ENCODE measurements at regions not wholly inside any gene's neighbourhood (a gene's known extent, or its start where the extent isn't known, plus 50 kb on each side); places are given as distances from the start of the nearest gene placed in this dataset.

DNA sequence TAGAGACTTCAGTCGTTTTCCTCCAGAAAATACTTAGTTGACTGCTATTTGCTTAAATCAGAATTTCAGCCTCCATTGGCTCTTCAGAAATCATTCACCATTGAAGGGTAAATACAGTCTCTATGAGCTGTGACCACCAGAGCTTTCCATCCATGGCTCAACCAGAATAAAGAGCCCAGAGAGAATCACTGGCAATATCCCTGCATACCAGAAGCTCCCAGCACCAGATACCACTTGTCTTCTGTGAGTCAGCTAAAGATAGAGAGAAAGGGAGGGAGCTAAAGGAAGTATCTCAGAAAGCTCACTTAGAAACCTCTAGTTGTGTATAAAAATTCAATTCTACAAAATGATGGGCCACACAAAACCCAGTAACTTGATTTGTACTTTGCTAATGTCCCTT is 115.2 kb upstream of the TMCO5A start:
- TF ChIP-seq, protein P1, sequence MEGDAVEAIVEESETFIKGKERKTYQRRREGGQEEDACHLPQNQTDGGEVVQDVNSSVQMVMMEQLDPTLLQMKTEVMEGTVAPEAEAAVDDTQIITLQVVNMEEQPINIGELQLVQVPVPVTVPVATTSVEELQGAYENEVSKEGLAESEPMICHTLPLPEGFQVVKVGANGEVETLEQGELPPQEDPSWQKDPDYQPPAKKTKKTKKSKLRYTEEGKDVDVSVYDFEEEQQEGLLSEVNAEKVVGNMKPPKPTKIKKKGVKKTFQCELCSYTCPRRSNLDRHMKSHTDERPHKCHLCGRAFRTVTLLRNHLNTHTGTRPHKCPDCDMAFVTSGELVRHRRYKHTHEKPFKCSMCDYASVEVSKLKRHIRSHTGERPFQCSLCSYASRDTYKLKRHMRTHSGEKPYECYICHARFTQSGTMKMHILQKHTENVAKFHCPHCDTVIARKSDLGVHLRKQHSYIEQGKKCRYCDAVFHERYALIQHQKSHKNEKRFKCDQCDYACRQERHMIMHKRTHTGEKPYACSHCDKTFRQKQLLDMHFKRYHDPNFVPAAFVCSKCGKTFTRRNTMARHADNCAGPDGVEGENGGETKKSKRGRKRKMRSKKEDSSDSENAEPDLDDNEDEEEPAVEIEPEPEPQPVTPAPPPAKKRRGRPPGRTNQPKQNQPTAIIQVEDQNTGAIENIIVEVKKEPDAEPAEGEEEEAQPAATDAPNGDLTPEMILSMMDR (IDR thresholded peaks at IDR 0.05), result no peak
- no peak overlapping the region for H3K4me3 ChIP-seq

DNA sequence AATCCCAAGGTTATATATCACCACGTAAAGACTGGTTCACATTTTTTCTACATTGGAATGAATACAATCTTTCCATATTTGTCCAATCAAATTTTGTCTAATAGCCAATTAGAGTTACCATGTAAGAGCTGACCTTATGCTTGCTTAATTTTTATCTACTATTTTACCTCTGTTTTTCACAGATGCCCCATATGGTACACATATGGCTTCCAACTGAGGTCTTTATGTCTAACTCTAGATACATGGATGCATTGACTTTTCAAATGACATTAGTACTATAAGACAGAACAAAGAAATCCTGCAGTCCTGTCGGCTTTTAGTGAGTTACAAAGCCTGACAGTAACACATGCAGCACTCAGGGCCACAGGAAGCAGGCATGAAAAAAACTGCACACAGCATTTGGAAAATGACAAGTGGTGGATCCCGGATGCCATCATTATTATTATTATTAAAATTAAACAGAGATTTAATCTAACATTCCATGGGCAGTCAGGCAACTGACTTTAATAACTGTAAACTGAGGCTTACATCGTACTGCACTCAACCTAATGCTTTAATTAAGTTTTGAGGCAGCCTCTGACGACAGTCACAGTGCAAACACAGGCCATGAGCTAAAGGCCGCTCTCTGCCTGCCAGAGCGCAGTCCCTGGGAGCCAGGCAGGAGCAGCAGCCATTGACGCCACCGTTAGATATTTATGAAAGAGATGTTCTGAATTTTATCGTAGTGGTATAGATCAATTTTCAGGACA is 113.9 kb upstream of the TMCO5A start:
- Histone ChIP-seq H3K4me3 (no peak overlapping the region), H3K27ac (no peak overlapping the region)
- DNase-seq (ENCODE audit: low spot score), result no peak
- TF ChIP-seq, protein P1 (IDR thresholded peaks at IDR 0.05), result no peak

More for the DNA sequence above, 115.2 kb upstream of the TMCO5A start:
- H3K27ac ChIP-seq, result no peak overlapping the region
- DNase-seq (ENCODE audit: low spot score), result no peak

DNA sequence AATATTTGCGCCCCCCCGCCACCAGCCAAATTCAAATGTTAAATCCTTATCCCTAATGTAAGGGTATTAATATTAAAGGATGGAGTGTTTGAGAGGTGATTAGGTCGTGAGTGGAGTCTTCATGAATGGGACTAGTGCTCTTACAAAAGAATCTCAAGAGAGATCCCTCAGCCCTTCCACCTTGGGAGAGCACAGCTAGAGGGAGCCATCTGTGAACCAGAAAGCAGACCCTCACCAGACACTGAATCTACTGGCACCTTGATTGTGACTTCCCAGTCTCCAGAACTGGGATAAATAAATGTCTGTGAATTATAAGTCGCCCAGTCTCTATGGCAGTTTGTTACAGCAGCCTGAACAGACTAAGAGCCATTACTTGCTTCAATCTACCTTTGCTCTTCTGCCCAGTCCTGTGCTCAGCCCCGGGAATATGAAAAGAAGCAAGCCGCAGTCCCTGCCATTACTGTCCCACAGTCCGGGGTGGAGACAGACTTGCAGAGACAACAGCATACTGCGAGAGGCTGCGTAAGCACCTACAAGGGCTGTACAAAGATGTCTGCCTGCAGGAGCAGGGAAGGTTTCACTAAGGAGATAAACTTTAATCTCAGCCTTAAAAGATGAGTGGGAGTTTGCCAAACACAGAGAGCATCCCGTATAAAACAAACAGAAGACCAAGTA is 110.7 kb upstream of the TMCO5A start:
- DNase-seq (ENCODE audit: low spot score), result no peak
- no peak overlapping the region for H3K27ac ChIP-seq
- TF ChIP-seq, protein P1 (IDR thresholded peaks at IDR 0.05), result no peak
- no peak overlapping the region for H3K4me3 ChIP-seq

DNA sequence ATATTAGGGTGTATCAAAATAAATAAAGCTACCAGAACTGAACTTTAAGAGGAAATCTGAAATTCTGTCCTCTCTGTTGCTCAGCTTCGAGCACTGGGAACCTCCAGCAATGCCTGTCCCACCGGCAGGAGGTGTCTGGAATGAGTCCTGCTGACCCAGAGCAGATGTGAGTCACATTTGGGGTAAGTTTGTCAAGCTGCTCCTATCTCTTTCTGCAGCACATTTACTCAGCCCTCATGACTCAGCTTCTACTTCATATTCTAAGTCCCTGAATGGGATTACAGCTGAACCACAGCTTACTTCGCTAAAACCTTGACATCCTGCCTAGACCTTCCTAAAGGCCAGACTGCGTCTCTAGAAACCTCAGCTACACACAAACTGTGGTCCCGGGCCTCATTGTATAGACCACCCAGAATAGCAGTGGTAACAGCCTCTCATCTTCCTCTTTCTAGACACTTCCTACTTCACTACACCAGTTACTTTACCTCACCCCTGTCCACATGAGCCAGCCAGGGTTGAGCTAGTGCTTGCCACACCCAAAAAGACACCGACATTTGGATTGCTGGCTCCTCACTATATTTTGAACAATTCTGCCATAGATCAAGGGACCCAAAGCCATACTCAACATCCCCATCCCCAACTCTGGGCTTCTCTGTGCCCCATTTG is 109.6 kb upstream of the TMCO5A start:
- TF ChIP-seq, protein P1 (IDR thresholded peaks at IDR 0.05), result no peak
- Histone ChIP-seq H3K4me3 (no peak overlapping the region), H3K27ac (no peak overlapping the region)
- no peak for DNase-seq (ENCODE audit: low spot score)

DNA sequence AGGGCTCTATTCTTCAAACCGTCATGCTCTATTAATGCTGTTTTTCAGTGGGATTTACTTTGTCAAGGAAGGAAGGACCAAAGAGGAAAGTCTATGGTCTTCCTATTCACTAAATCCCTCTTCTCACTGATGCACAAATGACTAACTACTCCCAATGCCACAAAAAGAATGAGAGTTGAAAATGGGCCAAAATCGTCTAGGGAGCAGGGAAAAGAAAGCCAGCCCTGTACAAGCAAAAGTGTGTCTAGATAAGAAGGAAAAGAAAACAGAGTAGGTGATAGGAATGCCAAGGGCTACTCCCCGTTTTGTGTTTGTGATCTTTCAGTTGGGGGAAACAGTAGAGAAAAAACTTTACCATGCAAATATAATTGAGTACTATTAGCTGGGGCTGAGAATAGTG is 97.2 kb upstream of the TMCO5A start:
- no peak overlapping the region for H3K4me3 ChIP-seq
- no peak for DNase-seq (ENCODE audit: low spot score)
- no peak overlapping the region for H3K27ac ChIP-seq
- TF ChIP-seq, protein P1 (IDR thresholded peaks at IDR 0.05), result no peak

DNA sequence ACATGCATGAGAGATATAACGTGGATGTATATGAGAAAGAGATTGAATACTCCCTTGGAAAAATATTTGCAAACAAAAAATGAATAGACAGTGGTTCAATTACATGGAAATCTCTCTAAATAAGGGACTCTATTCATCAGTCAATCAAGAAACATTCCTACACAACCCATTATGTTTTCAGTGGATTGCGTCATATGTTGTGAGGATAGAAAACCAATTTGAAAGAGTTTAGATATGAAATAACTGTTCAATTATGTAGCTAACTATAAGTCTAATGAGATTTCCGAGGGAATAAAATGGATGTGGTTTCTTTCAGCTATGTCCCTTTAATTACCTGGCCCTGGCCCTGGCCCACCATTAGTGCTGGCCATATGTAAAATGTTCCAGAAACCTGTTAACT is 86.7 kb upstream of the TMCO5A start:
- Histone ChIP-seq H3K4me3 (no peak overlapping the region), H3K27ac (no peak overlapping the region)
- no peak for DNase-seq (ENCODE audit: low spot score)
- TF ChIP-seq, protein P1 (IDR thresholded peaks at IDR 0.05), result no peak

Data from coronary artery (tissue), 2 donors.